ENCODE measurements at regions not wholly inside any gene's neighbourhood (a gene's known extent, or its start where the extent isn't known, plus 50 kb on each side); places are given as distances from the start of the nearest gene placed in this dataset.

- H3K18ac ChIP-seq (ENCODE audit: low read depth, low read length) = no peak overlapping the region
- no peak overlapping the region for H2BK120ac ChIP-seq (ENCODE audit: low read depth, low read length)
- no peak overlapping the region for H2BK15ac ChIP-seq (ENCODE audit: low read depth, low read length)
- no CpG with 5 or more reads among the region's 2 CpGs for WGBS, 2 experiments (ENCODE audit: extremely low coverage in 2 of 2, insufficient read length in 1 of 2)
- ChIA-PET CTCF (no interaction called here), POLR2A (ENCODE audit: unreplicated experiment) (no interaction called here)
- no peak overlapping the region for H2BK20ac ChIP-seq (ENCODE audit: low read depth, low read length)
- no peak overlapping the region for H2BK5ac ChIP-seq (ENCODE audit: low read depth, low read length, poor library complexity, severe bottlenecking)
- no TSS peak for BruUV-seq (replicated peaks)
- no peak for DNase-seq
- H3K9me3 ChIP-seq (ENCODE audit: control insufficient read depth, insufficient read depth, low read length) = peaks cover 3% of the 10 kb centered on the region; the same call in 1 of the 2 replicates
- no peaks in the 10 kb centered on the region for H3K36me3 ChIP-seq (ENCODE audit: control insufficient read depth, insufficient read depth, low read length)
- dilution Hi-C loops (cut with HindIII; ENCODE audit: low sequenced_read_pairs, unreplicated experiment) = no loop called here
- no peak overlapping the region for H3K27ac ChIP-seq (ENCODE audit: insufficient read depth, low read length)
- no peak overlapping the region for H3K4me3 ChIP-seq (ENCODE audit: insufficient read depth, low read depth, low read length)
- H3K79me1 ChIP-seq (ENCODE audit: low read depth in 1 of 2, low read length in 2 of 2) = no peaks in the 10 kb centered on the region
- in situ Hi-C loops (cut with MboI; ENCODE audit: low sequenced_read_pairs) = no loop called here
- no peak overlapping the region for H2AK5ac ChIP-seq (ENCODE audit: low read depth, low read length)
- no peak overlapping the region for H3K23ac ChIP-seq (ENCODE audit: low read depth, low read length)
- H4K91ac ChIP-seq (ENCODE audit: insufficient read depth, low read depth, low read length) = no peak overlapping the region
- H4K8ac ChIP-seq (ENCODE audit: low read depth in 2 of 2, low read length in 2 of 2) = no peak overlapping the region
- H3K4me1 ChIP-seq (ENCODE audit: control insufficient read depth, insufficient read depth, low read length) = no peaks in the 10 kb centered on the region
- H3K27me3 ChIP-seq (ENCODE audit: control insufficient read depth, insufficient read depth, low read length) = no peaks in the 10 kb centered on the region
- H4K20me1 ChIP-seq (ENCODE audit: insufficient read depth, low read length) = no peaks in the 10 kb centered on the region
- H3K9ac ChIP-seq (ENCODE audit: low read depth, low read length) = no peak overlapping the region
- no peak overlapping the region for H2AK9ac ChIP-seq (replicated peaks; ENCODE audit: low read depth, low read length, poor library complexity)
- H4K5ac ChIP-seq (ENCODE audit: low read depth, low read length) = no peak overlapping the region
- H2AFZ ChIP-seq (replicated peaks; ENCODE audit: low read length, poor library complexity) = no peak overlapping the region
- no peak overlapping the region for H3K4me2 ChIP-seq (ENCODE audit: low read depth, low read length)
- no peak overlapping the region for H3K56ac ChIP-seq (ENCODE audit: extremely low read depth, insufficient read depth, low read length)
- TF ChIP-seq FOS (IDR thresholded peaks at IDR 0.05; ENCODE audit: low read depth, low read length) (no peak), SMC3 (IDR thresholded peaks at IDR 0.05; ENCODE audit: low read depth, low read length) (no peak), CEBPB (IDR thresholded peaks at IDR 0.05; ENCODE audit: low read depth, low read length) (no peak), MXI1 (IDR thresholded peaks at IDR 0.05; ENCODE audit: borderline replicate concordance, low read depth, low read length) (no peak), RFX5 (IDR thresholded peaks at IDR 0.05; ENCODE audit: low read depth, low read length) (no peak), RCOR1 (IDR thresholded peaks at IDR 0.05; ENCODE audit: insufficient replicate concordance, low read length) (no peak), CHD1 (IDR thresholded peaks at IDR 0.05; ENCODE audit: low read depth, low read length) (no peak), ELK1 (IDR thresholded peaks at IDR 0.05; ENCODE audit: borderline replicate concordance, low read depth, low read length) (no peak), RAD21 (IDR thresholded peaks at IDR 0.05; ENCODE audit: low read length) (no peak), POLR2A (IDR thresholded peaks at IDR 0.05; ENCODE audit: low read depth, low read length) (no peak), CTCF (conservative IDR thresholded peaks at IDR 0.05; ENCODE audit: low read depth, low read length) (no peak), MAZ (IDR thresholded peaks at IDR 0.05; ENCODE audit: borderline replicate concordance, low read depth, low read length) (no peak), NFE2L2 (IDR thresholded peaks at IDR 0.05; ENCODE audit: low read depth, low read length) (no peak), MAFK (IDR thresholded peaks at IDR 0.05; ENCODE audit: low read depth, low read length) (no peak), BHLHE40 (IDR thresholded peaks at IDR 0.05; ENCODE audit: low read depth, low read length) (no peak)
- TF ChIP-seq, protein P1, sequence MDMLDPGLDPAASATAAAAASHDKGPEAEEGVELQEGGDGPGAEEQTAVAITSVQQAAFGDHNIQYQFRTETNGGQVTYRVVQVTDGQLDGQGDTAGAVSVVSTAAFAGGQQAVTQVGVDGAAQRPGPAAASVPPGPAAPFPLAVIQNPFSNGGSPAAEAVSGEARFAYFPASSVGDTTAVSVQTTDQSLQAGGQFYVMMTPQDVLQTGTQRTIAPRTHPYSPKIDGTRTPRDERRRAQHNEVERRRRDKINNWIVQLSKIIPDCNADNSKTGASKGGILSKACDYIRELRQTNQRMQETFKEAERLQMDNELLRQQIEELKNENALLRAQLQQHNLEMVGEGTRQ (IDR thresholded peaks at IDR 0.05; ENCODE audit: low read depth, low read length) = no peak
- no peak overlapping the region for H3K14ac ChIP-seq (replicated peaks; ENCODE audit: low read depth, low read length)
- no peaks in the 10 kb centered on the region for H3K9me1 ChIP-seq (ENCODE audit: insufficient read depth, low read length)
- intact Hi-C loops (cut with micrococcal nuclease) = no loop called here
- no peak overlapping the region for H3K4ac ChIP-seq (ENCODE audit: low read depth, low read length)
- ATAC-seq (ENCODE audit: low read depth) = no peak
Observed at GRCh38 chr6:19492636-19493405, 344.3 kb upstream of the ID4 start.

Data from IMR-90 (cell line).